Skeletal muscle satellite cell (primary cell): ENCODE measurements at regions not wholly inside any gene's neighbourhood (a gene's known extent, or its start where the extent isn't known, plus 50 kb on each side); places are given as distances from the start of the nearest gene placed in this dataset.

Experiments
- H3K27me3 ChIP-seq: 2 replicates; pipeline ENCODE4 v1.7.0; 2013; ENCODE audit warnings: low read length; ENCODE audit not compliant: control insufficient read depth, insufficient read depth
- H3K36me3 ChIP-seq: 2 replicates; pipeline ENCODE4 v1.7.0; 2013; ENCODE audit warnings: mild to moderate bottlenecking, control low read depth, low read length; ENCODE audit not compliant: insufficient read depth
- H3K4me1 ChIP-seq: 2 replicates; pipeline ENCODE4 v1.7.0; 2013; ENCODE audit warnings: low read length; ENCODE audit not compliant: control insufficient read depth, insufficient read depth
- H3K4me2 ChIP-seq: 2 replicates; pipeline ENCODE4 v1.7.0; 2013; ENCODE audit warnings: mild to moderate bottlenecking, low read length
- H3K4me3 ChIP-seq: 2 replicates; pipeline ENCODE4 v1.7.0; 2013; ENCODE audit warnings: low read length
- H3K9ac ChIP-seq: 2 replicates; pipeline ENCODE4 v1.7.0; 2013; ENCODE audit warnings: mild to moderate bottlenecking, low read depth, low read length, moderate library complexity
- H3K9me3 ChIP-seq: replicated peaks from 2 replicates; pipeline ENCODE4 v1.7.0; 2013; ENCODE audit warnings: mild to moderate bottlenecking, control low read depth, low read length

DNA sequence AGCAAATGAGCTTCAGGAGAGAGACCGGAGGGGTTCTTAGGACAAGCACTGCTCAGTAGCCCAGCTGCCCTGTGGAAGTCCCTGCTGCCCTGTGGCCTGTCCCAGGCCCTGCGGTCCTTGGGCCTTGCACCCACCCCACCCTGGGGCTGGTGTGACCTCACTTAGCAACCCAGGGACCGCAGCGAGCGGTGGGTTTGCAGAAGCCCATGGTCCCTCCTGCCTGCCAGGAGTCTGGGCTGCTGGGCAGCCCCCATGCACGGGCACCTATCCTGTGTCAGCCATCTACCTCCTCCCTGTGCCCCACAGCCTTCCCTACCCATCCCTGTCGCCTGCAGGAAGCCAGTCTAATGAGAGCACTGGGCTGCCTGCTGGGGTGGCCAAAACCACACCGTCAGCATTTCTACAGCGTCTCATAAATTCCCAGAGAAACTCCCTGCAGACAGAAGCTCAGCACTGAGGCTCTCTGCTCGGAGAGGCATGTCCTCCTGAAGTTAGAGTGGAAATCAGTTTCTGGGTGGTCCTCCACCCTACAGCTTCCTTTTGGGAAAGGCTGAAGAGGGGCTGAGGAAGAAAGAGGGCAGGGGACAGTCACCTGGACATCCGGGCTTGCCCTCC lies 231.1 kb upstream of the HS6ST1 start:
- Histone ChIP-seq H3K4me3 (no peak overlapping the region), H3K9ac (no peak overlapping the region), H3K9me3 (no peaks in the 10 kb centered on the region), H3K4me1 (no peaks in the 10 kb centered on the region), H3K27me3 (no peaks in the 10 kb centered on the region), H3K4me2 (no peak overlapping the region), H3K36me3 (no peaks in the 10 kb centered on the region)

- Histone ChIP-seq H3K36me3 (no peaks in the 10 kb centered on the region), H3K9me3 (no peaks in the 10 kb centered on the region), H3K9ac (no peak overlapping the region), H3K4me2 (no peak overlapping the region), H3K4me3 (no peak overlapping the region), H3K27me3 (no peaks in the 10 kb centered on the region), H3K4me1 (no peaks in the 10 kb centered on the region)
Observed at GRCh38 chr2:128550389-128550788, 231.7 kb upstream of the HS6ST1 start.

DNA sequence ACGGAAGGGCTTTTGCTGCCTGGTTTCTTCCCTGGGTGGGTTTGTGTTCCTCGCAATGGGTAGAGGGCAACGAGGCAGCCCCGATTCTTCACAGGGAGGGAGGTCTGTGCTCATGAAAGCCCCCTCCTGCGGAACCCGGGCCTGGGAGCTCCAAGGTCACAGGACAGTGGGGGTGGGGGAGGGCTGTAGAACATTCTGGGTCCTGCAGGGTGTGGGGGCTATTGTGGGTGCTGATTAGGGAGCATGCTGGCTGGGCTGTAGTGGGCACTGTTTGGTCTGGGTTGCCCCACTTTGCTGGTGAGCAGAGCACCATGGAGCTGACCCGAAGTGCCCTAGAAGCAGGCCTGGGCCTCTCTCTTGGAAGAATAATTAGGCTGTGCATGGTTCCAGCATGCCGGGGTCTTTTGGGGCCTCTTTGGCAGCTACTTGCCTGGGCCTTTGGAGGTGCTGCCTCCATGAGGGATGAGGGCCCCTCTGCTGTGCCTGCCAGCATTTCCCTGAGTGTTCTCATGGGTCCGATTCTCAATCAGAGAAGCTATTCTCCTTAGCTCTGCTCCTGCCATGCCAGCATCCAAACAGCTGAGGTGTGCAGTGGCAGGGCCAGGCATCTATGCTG lies 232.2 kb upstream of the HS6ST1 start:
- H3K4me2 ChIP-seq = no peak overlapping the region

DNA sequence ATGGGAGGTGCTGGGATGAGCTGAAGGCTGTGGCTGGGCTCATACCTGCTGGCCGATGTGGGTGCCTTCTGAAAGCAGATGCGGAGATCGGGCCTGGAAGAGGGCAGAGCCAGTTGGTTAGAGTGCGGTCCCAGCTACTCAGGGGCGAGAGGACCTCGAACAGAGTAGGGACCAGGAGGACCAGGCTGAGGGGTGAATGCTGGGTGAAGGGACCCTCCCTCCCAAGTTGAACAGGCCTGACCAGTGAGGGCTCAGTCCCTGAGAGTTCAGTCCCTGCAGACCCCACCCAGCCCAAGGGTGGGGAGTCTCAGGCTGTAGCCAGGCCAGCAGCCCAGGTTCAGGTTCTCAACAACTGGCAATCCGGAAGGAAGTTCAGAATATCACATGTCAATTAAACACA lies 232.8 kb upstream of the HS6ST1 start:
- Histone ChIP-seq H3K9ac (no peak overlapping the region), H3K9me3 (no peaks in the 10 kb centered on the region), H3K4me2 (no peak overlapping the region), H3K4me1 (no peaks in the 10 kb centered on the region), H3K27me3 (no peaks in the 10 kb centered on the region), H3K4me3 (no peak overlapping the region), H3K36me3 (no peaks in the 10 kb centered on the region)

More for the DNA sequence above, 232.2 kb upstream of the HS6ST1 start:
- Histone ChIP-seq H3K9me3 (no peaks in the 10 kb centered on the region), H3K36me3 (no peaks in the 10 kb centered on the region), H3K27me3 (no peaks in the 10 kb centered on the region), H3K9ac (no peak overlapping the region), H3K4me1 (no peaks in the 10 kb centered on the region), H3K4me3 (no peak overlapping the region)

GRCh38 chr2:128552141-128552805 lies 233.6 kb upstream of the HS6ST1 start:
- H3K9ac ChIP-seq = no peak overlapping the region
- no peak overlapping the region for H3K4me3 ChIP-seq
- H3K9me3 ChIP-seq = no peaks in the 10 kb centered on the region
- no peaks in the 10 kb centered on the region for H3K36me3 ChIP-seq
- no peaks in the 10 kb centered on the region for H3K4me1 ChIP-seq
- H3K27me3 ChIP-seq = no peaks in the 10 kb centered on the region
- H3K4me2 ChIP-seq = no peak overlapping the region

- H3K9ac ChIP-seq = no peak overlapping the region
- no peaks in the 10 kb centered on the region for H3K4me1 ChIP-seq
- H3K4me3 ChIP-seq = no peak overlapping the region
Observed at GRCh38 chr2:128552806-128553551, 234.3 kb upstream of the HS6ST1 start.

GRCh38 chr2:128554151-128554769 lies 235.6 kb upstream of the HS6ST1 start:
- H3K4me1 ChIP-seq = no peaks in the 10 kb centered on the region
- H3K4me3 ChIP-seq = no peak overlapping the region
- H3K27me3 ChIP-seq = no peaks in the 10 kb centered on the region
- H3K36me3 ChIP-seq = no peaks in the 10 kb centered on the region
- no peak overlapping the region for H3K9ac ChIP-seq
- no peak overlapping the region for H3K4me2 ChIP-seq
- H3K9me3 ChIP-seq = no peaks in the 10 kb centered on the region

More at GRCh38 chr2:128552806-128553551, 234.3 kb upstream of the HS6ST1 start:
- Histone ChIP-seq H3K36me3 (no peaks in the 10 kb centered on the region), H3K4me2 (no peak overlapping the region), H3K27me3 (no peaks in the 10 kb centered on the region), H3K9me3 (no peaks in the 10 kb centered on the region)

DNA sequence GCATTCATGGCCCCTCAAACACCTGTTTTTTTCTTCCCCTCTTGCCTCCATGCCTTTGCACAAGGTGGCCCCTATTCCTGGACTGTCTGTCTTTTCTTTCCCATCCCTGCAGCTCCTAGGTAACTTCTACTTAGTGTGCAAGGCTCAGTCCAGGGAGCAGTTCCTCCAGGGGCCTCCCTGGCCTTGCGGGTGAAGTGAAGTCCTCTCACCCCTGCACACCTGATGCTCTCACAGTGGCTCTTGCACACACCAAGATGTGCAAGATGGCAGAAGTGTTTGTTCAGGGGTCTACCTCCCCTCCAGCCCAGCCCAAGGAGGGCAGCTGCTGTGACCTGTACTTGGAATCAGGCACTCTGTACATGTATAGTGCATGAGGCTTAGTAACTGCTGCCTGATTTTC lies 236.8 kb upstream of the HS6ST1 start:
- H3K4me1 ChIP-seq = no peaks in the 10 kb centered on the region
- no peak overlapping the region for H3K9ac ChIP-seq
- no peak overlapping the region for H3K4me3 ChIP-seq
- H3K4me2 ChIP-seq = no peak overlapping the region
- no peaks in the 10 kb centered on the region for H3K36me3 ChIP-seq
- H3K9me3 ChIP-seq = no peaks in the 10 kb centered on the region
- H3K27me3 ChIP-seq = no peaks in the 10 kb centered on the region

- Histone ChIP-seq H3K4me3 (no peak overlapping the region), H3K36me3 (no peaks in the 10 kb centered on the region), H3K4me1 (no peaks in the 10 kb centered on the region), H3K9me3 (no peaks in the 10 kb centered on the region), H3K27me3 (no peaks in the 10 kb centered on the region), H3K4me2 (no peak overlapping the region), H3K9ac (no peak overlapping the region)
Observed at GRCh38 chr2:128556089-128556488, 237.4 kb upstream of the HS6ST1 start.

- Histone ChIP-seq H3K4me1 (no peaks in the 10 kb centered on the region), H3K4me2 (no peak overlapping the region), H3K9ac (no peak overlapping the region), H3K9me3 (no peaks in the 10 kb centered on the region), H3K4me3 (no peak overlapping the region), H3K36me3 (no peaks in the 10 kb centered on the region), H3K27me3 (no peaks in the 10 kb centered on the region)
Observed at GRCh38 chr2:128556633-128557032, 238.0 kb upstream of the HS6ST1 start.

DNA sequence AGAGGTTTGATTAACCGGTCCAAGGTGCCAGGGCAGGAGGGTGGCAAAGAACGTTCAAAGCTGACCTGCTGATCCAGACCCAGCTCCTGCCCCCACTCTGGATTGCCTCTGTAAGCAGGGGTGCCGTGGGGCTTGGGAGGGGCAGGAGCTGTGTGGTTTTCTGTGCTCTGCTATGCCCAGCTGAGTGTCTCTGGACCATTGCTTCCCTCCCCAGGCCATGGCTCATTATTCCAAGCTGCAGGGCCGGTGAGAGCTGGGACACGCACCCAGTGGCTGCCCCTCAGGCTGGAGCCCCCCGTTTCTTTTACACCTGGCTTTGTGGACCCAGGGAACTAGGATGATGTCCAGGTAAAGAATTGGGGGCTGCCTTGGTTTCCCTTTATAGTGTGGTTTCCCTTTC lies 238.4 kb upstream of the HS6ST1 start:
- H3K36me3 ChIP-seq = no peaks in the 10 kb centered on the region
- H3K4me2 ChIP-seq = no peak overlapping the region
- H3K4me1 ChIP-seq = no peaks in the 10 kb centered on the region
- no peaks in the 10 kb centered on the region for H3K27me3 ChIP-seq
- no peak overlapping the region for H3K4me3 ChIP-seq
- no peak overlapping the region for H3K9ac ChIP-seq
- H3K9me3 ChIP-seq = no peaks in the 10 kb centered on the region
